ENCODE measurements at regions not wholly inside any gene's neighbourhood (a gene's known extent, or its start where the extent isn't known, plus 50 kb on each side); places are given as distances from the start of the nearest gene placed in this dataset.
"Not testable (repeated sequence)": the region's sequence is repeated elsewhere in the genome, so short reads cannot be mapped to it uniquely, and the experiment has no call there.

DNA sequence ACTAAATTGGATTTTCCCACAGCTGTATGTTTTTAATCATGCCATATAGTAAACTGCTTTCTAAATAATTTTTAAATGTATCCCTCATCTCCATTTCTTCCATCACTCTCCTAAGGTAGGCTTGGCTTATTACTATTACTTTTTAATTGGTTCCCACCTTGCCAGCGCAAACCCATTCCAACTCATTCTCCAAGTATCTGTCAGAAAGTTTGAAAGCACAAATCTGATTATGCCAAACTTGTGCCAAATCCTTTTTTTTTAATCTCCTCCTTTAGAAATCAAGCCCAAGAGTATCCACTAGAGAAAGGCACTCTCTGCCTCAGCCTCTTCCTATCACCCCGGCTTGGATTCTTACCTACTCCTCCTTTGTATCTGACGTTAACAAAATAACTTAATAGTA lies 784.5 kb downstream of the TBL1XR1 start:
- DNase-seq = no peak

DNA sequence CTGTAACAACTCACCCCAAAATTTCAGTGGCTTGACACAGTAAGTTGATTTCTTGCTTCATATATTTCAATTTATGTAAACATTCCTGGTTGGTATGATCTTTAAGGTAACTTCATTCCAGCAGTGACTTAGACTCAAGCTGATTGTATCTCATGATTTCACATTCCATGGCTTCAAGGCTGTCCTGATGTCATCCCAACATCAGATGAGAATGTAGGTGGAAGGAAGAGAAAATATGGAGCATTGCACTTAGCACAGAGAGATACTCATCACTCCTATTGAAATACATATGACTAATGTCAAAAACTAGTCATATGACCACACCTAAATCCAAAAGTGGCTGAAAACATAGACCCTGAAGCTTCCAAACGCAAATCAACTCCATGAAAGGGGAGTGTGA lies 793.8 kb downstream of the TBL1XR1 start:
- no peak for DNase-seq

DNA sequence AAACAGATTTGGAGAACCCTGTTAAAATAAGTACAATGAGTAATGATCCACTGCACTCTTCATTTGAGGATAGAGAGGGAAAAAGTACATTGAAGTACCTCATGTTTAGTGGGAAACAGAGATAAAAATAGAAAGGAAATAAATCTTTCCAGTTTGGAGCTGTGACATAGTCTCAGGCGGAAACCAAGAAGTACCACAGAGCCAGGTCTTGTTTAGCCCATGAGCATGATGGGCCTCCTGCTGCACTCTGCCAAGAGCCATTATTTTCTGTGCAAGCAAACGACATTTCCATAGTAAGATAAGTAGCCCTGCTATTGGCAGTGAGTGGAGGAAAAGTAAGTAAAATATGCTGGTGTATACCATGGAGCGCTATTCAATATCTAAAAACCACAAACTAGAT lies 796.1 kb downstream of the TBL1XR1 start:
- no peak for DNase-seq

DNA sequence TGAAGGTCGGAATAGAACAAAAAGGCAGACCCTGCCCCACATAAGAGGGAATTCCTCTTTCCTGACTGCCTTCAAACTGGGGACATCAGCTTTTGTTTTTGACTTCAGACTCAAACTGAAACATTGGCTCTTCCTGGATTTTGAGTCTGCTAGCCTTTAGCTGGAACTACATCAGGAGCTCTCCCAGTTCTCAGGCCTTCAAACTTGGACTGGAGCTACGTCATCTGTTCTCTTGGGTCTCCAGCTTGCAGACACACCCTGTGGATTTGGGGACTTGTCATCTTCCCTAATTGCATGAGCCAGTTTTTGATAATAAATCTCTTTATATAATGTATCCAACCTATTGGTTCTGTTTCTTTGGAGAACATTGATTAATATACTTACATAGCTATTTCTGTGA lies 798.1 kb downstream of the TBL1XR1 start:
- DNase-seq = no peak

DNA sequence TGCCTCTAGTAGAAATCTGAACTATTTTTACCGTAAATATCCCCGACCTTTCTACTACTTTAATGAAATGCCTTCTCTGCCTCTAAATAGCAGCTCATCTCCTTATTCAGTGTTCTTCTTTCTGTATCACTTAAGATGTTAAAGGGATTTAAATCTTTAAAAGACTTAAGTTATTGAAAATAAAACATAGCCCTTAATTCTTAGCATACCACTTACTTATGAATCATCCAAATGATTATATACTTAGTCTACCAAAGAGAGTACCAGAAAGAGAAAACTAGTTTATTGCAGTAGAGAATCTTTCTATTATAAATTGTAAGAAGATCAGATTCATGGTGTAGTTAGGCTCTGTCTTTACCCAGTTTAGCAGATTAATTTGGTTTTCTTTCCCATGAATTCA lies 802.0 kb downstream of the TBL1XR1 start:
- no peak for DNase-seq

DNA sequence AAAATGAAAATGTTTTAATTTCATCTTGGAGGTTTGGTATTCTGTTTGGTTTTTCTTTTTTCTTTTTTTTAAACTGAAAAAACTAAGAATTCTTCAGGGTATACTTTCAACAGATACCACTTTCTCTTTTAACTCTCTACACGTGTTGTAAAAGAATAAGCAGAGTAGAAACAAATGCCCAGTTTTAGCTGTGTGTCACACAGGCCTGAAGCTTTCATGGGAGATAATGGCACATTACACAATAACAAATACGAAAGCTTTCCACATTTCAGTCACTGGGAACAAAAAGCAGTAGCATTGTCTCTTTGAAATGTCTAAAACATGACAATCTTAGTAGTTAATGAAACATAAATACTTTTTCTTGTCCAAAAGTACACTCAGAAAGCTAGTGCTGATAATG lies 818.5 kb downstream of the TBL1XR1 start:
- no peak for DNase-seq

DNA sequence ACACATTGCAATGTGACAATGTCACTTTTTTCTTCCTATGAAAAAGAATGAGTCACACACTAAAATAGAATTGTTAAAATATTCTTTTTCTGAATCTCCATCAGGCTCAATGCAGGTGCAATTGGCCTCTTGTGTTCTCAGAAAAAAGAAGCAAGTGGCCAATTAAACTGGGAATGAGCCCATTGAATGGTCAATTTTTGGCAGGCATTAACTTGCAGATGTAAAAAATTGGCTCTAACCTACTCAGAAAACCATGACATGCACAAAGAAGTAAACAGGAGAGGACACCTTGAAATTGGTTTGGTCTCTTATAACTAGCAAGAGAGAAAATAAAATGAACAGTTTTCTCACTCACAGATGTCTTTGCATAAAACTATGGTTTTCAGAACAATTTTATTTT lies 820.8 kb downstream of the TBL1XR1 start:
- DNase-seq = no peak

DNA sequence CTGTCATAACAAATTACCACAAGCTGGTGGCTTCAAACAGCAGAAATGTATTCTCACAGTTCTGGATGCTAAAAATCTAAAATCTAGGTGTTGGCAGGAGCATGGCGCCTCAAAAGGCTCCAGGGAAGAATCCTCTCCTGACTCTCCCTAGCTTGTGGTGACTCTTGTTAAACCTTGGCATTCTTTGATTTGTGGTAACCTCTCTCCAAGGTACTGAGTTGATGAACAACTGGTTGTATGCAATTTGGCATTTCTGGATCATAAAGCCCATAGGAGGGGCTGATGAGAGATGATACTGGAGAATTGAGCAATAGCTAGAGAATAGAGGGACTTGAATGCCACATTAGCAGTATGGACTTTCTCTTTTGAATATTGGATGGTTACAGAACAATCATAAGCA lies 821.8 kb downstream of the TBL1XR1 start:
- DNase-seq = no peak

DNA sequence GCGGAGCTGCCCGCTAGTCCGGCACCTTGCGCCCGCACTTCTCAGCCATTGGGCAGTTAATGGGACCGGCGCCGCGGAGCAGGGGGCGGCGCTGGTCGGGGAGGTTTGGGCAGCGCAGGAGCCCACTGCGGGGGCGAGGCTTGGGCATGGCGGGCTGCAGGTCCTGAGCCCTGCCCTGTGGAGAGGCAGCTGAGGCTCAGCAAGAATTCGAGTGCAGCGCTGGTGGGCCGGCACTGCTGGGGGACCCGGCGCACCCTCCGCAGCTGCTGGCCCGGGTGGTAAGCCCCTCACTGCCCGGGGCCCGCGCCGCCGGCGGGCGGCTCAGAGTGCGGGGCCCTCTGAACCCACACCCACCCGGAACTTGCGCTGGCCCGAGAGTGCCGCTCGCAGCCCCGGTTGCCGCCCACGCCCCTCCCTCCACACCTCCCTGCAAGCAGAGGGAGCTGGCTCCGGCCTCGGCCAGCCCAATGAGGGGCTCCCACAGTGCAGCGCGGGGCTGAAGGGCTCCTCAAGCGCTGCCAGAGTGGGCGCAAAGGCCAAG lies 835.0 kb downstream of the TBL1XR1 start:
- no peak for DNase-seq

DNA sequence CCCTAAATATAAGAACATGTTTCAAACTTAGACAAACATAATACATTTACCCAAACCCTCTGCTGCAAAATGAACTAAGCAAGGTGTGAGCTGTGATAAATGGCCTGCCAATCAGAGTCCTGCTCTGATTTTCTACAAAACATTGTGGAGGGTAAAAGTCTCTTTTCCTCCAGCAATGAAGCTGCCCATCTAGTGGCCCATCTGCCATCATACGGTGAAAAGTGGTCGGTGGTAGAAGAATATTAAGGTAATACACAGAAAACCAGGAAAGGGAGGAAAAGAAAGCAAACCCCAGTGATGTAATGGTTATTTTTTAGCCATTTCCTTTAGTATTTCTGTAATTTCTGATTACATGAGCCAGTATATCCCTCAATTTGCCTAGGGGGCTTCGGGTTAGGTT lies 838.1 kb downstream of the TBL1XR1 start:
- no peak for DNase-seq

DNA sequence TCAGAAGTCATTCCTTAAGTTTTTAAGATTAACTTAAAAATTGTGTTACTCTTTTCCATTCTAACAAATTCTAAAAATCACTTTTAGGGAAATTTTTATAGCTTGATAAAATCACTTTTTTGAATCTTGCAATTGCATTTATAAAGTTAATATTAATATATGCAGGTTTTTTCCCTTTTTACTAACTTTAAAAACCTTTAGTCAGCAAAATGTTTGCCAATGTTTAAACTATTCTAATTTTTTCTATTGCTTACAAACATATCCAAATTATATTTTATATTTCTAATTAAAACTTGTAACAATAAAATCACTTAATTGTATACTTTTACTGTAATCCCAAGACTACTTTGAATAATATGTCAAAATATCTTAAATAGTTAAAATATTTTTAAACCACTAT lies 839.4 kb downstream of the TBL1XR1 start:
- no peak for DNase-seq

DNA sequence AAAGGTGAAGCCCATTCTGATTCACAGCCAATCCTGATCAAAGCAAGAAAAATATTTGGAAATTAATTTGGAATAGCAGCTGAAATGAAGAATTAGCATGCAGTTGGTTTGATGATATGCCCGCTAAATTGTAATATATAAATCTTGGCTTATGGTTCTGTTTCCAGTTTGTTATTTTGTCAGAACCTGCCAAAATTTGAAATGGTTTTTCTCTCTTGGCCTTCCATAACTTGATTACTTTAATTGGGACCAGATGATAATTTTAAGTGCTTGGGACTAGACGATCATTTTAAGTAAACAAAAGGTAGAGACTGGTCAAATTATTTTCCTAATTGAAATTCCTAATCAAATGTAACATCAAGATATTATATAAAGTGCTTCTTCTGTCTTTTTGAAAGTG lies 842.4 kb downstream of the TBL1XR1 start:
- no peak for DNase-seq

DNA sequence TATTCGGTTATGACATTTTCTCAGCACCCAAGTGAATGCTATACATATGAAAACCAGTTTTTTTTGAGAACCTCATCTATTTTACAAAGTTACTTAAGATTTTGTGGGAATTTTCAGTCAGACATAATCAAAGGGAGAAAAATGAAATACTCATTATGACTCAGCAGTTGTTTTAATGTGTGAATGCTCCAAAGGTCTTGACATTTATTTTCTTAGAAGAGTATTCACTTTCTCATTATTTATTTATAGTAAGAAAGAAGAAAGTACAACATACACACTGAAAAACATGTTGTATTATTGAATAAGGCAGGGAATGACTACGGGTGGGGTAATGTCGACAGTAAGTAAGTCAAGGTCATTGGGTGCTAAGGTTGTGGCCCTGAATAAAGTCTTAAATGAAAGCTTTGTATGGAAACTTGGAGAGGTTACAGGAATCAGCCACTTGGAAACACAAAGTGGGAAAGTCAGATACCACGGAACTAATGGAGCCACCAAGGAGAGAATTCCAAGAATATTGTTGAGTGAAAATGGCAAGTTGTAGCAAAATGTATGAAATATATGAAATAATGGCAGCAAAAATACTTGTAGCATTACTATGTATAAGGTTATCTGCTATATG lies 844.5 kb downstream of the TBL1XR1 start:
- no peak for DNase-seq

DNA sequence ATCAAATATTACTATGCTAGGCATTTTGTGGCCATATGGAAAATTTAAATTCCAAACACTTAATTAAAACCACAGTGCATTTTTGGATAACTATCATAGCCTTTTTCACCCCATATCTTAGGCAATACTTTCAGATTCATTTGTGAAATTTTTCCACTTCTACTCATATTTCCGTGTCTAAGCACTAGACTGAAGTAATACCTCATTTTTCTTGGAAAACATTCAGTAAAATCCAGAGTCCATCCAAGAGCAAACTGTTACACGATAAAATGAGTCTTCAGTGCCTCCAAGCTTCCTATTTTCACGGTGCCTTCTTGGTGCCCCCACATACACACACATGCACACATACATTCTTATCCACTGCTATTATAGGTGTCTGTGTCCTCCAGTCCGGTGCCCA lies 845.9 kb downstream of the TBL1XR1 start:
- DNase-seq = no peak

DNA sequence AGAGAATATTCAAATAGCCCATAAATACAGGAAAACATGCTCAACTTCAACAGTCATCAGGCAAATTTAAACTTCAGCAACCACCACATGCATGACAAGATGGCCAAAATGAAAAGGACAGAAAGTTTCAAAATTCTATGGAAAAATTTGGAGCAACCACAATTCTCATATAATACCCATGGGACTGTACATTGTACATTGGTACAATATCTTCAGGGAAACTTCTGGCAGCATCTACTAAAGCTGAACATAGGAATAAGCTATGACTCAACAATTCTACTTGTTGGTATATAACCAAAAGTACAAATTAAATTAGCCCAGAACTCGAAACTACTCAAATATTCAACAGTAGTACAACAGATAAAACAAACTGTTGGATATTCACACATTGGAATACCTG lies 847.6 kb downstream of the TBL1XR1 start:
- DNase-seq = no peak

DNA sequence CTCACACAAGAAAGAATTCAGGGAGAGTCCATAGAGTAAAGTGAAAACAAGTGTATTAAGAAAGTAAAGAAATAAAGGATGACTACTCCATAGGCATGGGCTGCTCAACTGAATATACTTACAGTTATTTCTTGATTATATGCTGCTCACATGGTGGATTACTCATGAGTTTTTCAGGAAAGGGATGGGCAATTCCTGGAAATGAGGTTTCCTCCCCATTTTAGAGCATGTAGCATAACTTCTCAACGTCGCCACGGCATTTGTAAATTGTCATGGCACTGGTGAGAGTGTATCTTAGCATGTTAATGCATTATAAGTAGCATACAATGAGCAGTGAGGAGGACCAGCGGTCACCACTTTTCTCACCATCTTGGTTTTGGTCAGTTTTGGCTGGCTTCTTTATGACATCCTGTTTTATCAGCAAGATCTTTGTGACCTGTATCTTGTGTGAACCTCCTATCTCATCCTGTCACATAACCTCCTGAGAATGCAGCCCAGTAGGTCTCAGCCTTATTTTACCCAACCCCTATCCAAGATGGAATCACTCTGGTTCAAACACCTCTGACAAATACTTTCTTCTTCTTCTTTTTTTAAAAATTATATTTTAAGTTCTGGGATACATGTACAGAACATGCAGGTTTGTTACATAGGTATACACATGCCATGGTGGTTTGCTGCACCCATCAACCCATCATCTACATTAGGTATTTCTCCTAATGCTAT lies 849.7 kb downstream of the TBL1XR1 start:
- no peak for DNase-seq

DNA sequence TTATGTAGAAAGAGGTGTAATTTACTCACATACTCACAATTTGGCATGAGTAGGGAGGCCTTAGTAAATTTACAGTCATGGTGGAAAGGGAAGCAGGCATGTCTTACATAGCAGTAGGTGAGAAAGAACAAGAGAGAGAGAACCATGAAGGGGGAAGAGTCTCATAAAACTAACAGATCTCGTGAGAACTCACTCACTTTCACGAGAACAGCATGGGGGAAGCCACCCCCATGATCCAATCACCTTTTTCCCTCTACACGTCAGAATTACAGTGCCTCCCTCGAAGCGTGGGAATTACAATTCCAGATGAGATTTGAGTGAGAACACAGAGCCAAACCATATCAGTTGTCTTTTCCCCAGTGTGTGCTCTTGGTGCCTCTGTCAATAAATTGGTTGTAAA lies 855.3 kb downstream of the TBL1XR1 start:
- DNase-seq = no peak

DNA sequence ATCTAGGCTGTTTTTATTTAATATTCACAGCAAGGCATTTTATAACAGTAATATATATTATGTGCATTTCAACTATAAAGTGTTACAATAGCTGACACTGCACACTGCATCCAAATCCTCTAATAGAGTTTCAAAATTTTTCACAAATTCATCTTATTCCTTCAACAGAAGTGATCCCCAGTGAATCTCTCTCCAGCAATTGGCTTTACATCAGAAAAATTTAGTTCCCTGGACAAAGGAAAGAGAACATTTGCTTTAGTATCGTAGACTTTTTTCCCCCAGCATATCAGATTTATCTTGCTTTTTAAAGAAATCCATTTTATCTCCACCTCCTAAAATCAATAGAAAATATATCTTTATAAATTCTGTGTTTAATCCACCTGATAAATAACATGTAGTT lies 868.6 kb downstream of the TBL1XR1 start:
- no peak for DNase-seq

DNA sequence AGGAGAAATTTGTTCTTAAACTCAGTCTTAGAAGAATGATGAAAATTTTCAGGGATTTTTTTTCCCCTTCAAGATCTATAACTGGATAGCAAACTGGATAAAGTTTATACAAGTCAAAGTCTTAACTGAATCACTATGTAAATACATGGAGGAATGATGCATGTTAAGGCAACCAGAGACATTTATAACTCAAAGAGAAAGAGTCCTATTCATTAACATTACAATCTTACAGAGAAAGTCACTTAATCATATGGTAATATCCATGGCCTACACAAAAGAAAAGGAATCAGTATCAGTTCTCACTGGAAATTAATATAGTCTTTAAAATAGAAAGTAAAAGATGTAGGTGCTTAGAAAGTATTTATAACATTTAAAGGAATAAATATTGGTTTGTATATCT lies 869.1 kb downstream of the TBL1XR1 start:
- DNase-seq = no peak

DNA sequence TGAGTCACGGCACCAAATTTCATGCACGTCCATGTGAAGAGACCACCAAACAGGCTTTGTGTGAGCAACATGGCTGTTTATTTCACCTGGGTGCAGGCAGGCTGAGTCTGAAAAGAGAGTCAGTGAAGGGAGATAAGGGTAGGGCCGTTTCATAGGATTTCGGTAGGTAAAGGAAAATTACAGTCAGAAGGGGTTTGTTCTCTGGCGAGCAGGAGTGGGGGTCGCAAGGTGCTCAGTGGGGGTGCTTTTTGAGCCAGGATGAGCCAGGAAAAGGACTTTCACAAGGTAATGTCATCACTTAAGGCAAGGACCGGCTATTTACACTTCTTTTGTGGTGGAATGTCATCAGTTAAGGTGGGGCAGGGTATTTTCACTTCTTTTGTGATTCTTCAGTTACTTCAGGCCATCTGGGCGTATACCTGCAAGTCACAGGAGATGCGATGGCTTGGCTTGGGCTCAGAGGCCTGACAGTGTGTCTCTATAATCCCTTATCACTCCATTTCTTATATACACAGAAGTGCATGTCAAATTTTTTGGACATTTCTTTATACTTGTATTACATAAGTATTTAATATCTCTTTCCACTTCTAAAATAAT lies 870.3 kb downstream of the TBL1XR1 start:
- DNase-seq = not testable (repeated sequence)

DNA sequence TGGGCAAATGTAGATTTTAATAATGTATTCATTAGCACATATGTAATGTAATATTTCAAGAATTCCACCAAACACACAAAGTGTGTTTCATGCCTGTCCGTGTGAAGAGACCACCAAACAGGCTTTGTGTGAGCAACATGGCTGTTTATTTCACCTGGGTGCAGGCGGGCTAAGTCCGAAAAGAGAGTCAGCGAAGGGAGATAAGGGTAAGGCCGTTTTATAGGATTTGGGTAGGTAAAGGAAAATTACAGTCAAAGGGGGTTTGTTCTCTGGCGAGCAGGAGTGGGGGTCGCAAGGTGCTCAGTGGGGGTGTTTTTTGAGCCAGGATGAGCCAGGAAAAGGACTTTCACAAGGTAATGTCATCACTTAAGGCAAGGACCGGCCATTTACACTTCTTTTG lies 875.8 kb downstream of the TBL1XR1 start:
- DNase-seq = not testable (repeated sequence)

DNA sequence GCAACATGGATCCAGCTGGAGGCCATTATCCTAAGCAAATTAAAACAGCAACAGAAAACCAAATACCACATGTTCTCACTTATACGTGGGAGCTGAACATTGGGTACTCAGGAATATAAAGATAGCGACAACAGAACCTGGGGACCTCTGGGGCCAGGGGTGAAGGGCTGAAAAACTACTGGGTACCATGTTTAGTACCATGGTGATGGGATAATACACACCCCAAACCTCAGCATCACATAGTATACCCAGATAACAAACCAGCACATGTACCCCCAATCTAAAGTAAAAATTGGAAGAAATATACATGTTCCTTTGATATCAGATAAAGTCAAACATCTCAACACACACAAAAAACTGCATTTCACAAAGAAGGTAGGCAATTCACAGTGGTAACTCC lies 876.2 kb downstream of the TBL1XR1 start:
- DNase-seq = no peak

DNA sequence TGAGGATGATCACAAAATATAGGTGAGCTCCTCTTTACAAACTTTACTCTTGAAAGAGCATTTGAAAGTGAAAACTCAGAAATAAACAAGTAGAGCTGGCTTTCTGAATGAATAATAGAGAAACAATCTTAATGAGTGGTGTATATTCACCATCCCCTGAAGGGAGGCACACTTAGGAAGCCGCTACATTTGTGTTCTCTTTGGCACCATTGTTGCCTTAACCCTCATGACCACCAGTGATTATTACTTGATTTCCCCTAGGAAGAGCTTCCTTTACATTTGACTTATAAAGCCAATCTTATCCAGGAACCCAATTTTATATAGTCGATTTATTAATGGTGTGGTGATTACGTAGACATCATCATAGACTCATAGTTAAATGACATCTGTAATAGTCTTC lies 883.9 kb downstream of the TBL1XR1 start:
- DNase-seq = no peak

DNA sequence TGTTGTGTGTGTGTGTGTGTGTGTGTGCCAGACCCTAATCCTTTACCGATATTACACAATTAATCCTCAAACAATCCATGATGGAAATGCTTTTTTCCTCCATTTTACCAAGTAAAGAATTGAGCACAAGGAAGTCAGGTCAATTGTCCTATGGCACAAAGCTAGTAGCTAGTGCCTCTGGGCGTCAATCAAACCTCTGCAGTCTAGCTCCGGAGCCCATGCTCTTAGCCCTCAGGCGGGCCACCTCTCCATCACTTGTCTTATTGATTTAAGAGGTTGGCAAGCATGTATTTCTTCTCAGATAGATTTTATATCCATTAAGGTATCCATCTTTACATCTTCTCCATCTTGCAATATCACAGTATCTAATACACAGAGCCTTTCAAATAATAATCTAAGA lies 886.6 kb downstream of the TBL1XR1 start:
- DNase-seq = no peak
